BJ (cell line): ENCODE measurements at regions not wholly inside any gene's neighbourhood (a gene's known extent, or its start where the extent isn't known, plus 50 kb on each side); places are given as distances from the start of the nearest gene placed in this dataset.
"Not testable (repeated sequence)": the region's sequence is repeated elsewhere in the genome, so short reads cannot be mapped to it uniquely, and the experiment has no call there.

ENCODE experiments used
- CTCF ChIA-PET: fragments of 350-600 bp; formaldehyde crosslinking; extraction: SDS; loops from one replicate; lab custom pipeline; 2021; ENCODE audit warnings: antibody characterized with exemption, inconsistent platforms; lab: Yijun Ruan, JAX
- POLR2A ChIA-PET: fragments of 300-600 bp; sonication (Branson Sonifier 250); formaldehyde crosslinking; extraction: SDS; loops from one replicate; lab custom pipeline; 2021; ENCODE audit warnings: antibody characterized with exemption; lab: Charles Lee
- DNase-seq: peaks from one replicate; pipeline ENCODE4 v3.0.0-alpha.2; 2011; ENCODE audit warnings: low read depth
- H3K27me3 ChIP-seq: 2 replicates; pipeline ENCODE4 v1.6.0; 2011; ENCODE audit warnings: low read length; ENCODE audit not compliant: control insufficient read depth, insufficient read depth
- H3K36me3 ChIP-seq: 2 replicates; pipeline ENCODE4 v1.5.1; 2011; ENCODE audit warnings: low read length; ENCODE audit not compliant: control insufficient read depth, insufficient read depth
- H3K4me3 ChIP-seq: 2 replicates; pipeline ENCODE4 v1.5.1; 2011; ENCODE audit warnings: low read depth, mild to moderate bottlenecking, control low read depth, low read length
- TF ChIP-seq, protein P1 (sequence below): IDR thresholded peaks from 2 replicates; pipeline ENCODE4 v1.5.1; 2011; ENCODE audit warnings: low read depth, mild to moderate bottlenecking, control low read depth, inconsistent platforms, low read length, moderate library complexity; ENCODE audit not compliant: insufficient read depth

GRCh38 chr4:110414561-110414920, 61.4 kb upstream of the ENPEP start:
- TF ChIP-seq, protein P1, sequence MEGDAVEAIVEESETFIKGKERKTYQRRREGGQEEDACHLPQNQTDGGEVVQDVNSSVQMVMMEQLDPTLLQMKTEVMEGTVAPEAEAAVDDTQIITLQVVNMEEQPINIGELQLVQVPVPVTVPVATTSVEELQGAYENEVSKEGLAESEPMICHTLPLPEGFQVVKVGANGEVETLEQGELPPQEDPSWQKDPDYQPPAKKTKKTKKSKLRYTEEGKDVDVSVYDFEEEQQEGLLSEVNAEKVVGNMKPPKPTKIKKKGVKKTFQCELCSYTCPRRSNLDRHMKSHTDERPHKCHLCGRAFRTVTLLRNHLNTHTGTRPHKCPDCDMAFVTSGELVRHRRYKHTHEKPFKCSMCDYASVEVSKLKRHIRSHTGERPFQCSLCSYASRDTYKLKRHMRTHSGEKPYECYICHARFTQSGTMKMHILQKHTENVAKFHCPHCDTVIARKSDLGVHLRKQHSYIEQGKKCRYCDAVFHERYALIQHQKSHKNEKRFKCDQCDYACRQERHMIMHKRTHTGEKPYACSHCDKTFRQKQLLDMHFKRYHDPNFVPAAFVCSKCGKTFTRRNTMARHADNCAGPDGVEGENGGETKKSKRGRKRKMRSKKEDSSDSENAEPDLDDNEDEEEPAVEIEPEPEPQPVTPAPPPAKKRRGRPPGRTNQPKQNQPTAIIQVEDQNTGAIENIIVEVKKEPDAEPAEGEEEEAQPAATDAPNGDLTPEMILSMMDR = no peak
- Histone ChIP-seq H3K27me3 (no peaks in the 10 kb centered on the region), H3K36me3 (no peaks in the 10 kb centered on the region), H3K4me3 (no peak overlapping the region)
- DNase-seq = no peak
- ChIA-PET CTCF (no interaction called here), POLR2A (no interaction called here)

GRCh38 chr4:110413807-110414560, 62.0 kb upstream of the ENPEP start:
- CTCF ChIA-PET, H3K4me3 ChIP-seq, DNase-seq, H3K36me3 ChIP-seq, POLR2A ChIA-PET, H3K27me3 ChIP-seq: not testable (repeated sequence)

- H3K36me3 ChIP-seq = no peaks in the 10 kb centered on the region
- H3K4me3 ChIP-seq = no peak overlapping the region
- no peaks in the 10 kb centered on the region for H3K27me3 ChIP-seq
- DNase-seq = no peak
- ChIA-PET POLR2A (no interaction called here), CTCF (no interaction called here)
- TF ChIP-seq, protein P1 = no peak
These were observed 63.4 kb upstream of the ENPEP start for GRCh38 chr4:110412354-110413065.

DNA sequence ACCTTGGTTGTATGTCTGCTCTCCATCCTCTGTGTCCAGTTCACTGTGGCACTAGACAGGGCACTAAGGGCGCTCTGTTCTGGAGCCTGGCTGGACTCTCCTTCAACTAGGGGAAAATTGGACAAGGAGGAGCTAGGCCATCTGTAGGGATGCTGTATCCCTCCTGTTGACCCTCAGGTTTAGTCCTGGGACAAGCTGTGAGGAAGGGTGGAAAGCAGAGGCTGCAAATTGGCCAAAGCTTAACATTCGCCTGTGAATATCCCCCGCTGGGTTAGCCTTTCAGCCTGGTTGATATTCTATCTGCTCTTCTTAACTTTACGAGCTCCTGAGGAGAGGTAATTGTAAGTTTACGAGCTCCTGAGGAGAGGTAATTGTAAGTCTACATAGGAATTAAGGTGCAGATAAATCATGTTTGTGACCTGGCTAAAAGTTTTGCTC, 64.4 kb upstream of the ENPEP start:
- POLR2A ChIA-PET = no interaction called here
- DNase-seq = no peak
- Histone ChIP-seq H3K4me3 (no peak overlapping the region), H3K27me3 (no peaks in the 10 kb centered on the region), H3K36me3 (no peaks in the 10 kb centered on the region)
- TF ChIP-seq, protein P1 = no peak
- CTCF ChIA-PET = no interaction called here

DNA sequence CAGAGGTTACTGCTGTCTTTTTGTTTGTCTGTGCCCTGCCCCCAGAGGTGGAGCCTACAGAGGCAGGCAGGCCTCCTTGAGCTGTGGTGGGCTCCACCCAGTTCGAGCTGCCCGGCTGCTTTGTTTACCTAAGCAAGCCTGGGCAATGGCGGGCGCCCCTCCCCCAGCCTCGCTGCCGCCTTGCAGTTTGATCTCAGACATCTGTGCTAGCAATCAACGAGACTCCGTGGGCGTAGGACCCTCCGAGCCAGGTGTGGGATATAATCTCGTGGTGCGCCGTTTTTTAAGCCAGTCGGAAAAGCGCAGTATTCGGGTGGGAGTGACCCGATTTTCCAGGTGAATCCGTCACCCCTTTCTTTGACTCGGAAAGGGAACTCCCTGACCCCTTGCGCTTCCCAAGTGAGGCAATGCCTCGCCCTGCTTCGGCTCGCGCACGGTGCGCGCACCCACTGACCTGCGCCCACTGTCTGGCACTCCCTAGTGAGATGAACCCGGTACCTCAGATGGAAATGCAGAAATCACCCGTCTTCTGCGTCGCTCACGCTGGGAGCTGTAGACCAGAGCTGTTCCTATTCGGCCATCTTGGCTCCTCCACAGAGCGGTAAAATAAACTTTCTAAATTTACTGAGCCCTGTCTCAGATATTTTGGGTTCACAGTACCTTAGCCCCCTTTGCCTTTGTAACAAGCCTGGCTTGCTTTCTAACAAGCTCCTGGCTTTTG, 64.9 kb upstream of the ENPEP start:
- H3K36me3 ChIP-seq, H3K4me3 ChIP-seq, H3K27me3 ChIP-seq, DNase-seq, CTCF ChIA-PET, POLR2A ChIA-PET: not testable (repeated sequence)

DNA sequence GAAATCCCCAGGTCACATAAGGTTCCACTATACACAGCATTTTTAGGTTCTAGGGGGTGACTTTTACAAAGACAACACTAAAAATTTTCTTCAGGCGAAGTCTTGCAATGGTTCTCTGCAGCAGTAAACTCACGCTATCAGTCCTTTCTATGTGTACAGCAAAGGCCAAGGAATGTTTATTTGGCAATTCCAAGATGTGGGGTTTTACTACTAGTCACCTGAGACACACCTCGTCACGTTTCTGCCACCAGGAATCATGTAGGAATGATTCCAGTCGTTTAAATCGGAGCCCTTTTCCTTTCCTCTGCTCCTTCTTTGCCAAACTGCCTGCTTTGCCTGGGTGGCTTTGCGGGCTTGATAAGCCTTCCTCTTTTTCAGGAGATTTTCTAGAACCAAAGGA, 75.9 kb upstream of the ENPEP start:
- ChIA-PET CTCF (no interaction called here), POLR2A (no interaction called here)
- TF ChIP-seq, protein P1 = no peak
- Histone ChIP-seq H3K4me3 (no peak overlapping the region), H3K27me3 (no peaks in the 10 kb centered on the region), H3K36me3 (no peaks in the 10 kb centered on the region)
- no peak for DNase-seq

DNA sequence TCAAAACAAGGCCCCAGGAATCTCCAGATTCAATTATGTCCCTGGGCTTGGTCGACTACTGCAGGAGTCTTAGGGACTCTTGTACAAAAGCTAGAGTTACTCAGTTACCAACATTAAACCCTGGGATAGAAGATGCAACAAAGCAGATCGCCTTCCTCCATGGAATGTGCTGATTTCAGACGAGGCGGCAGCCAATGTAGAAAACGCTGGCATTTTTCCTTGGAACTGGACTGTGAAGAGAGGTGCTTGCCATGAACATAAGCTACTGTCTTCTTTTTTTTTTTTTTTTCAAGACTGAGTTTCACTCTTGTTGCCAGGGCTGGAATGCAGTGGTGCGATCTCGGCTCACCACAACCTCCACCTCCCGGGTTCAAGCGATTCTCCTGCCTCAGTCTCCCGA, 76.9 kb upstream of the ENPEP start:
- H3K4me3 ChIP-seq, H3K36me3 ChIP-seq, CTCF ChIA-PET, DNase-seq, POLR2A ChIA-PET, H3K27me3 ChIP-seq: not testable (repeated sequence)
